Kidney epithelial cell (primary cell): ENCODE measurements at regions not wholly inside any gene's neighbourhood (a gene's known extent, or its start where the extent isn't known, plus 50 kb on each side); places are given as distances from the start of the nearest gene placed in this dataset.

Source experiments
- DNase-seq: peaks from one replicate; pipeline ENCODE4 v3.0.0-alpha.2; 2010; ENCODE audit warnings: low read depth
- H3K27me3 ChIP-seq: 2 replicates; pipeline ENCODE4 v1.6.0; 2011; ENCODE audit warnings: low read length; ENCODE audit not compliant: control insufficient read depth, insufficient read depth
- H3K36me3 ChIP-seq: 2 replicates; pipeline ENCODE4 v1.5.1; 2011; ENCODE audit warnings: low read length; ENCODE audit not compliant: control insufficient read depth, insufficient read depth
- H3K4me3 ChIP-seq: 2 replicates; pipeline ENCODE4 v1.5.1; 2011; ENCODE audit warnings: low read depth, mild to moderate bottlenecking, control low read depth, low read length
- CTCF ChIP-seq: IDR thresholded peaks from 2 replicates; pipeline ENCODE4 v1.5.1; 2011; ENCODE audit warnings: mild to moderate bottlenecking, moderate library complexity, low read length, control low read depth, inconsistent platforms; ENCODE audit not compliant: insufficient read depth, poor library complexity, severe bottlenecking

GRCh38 chr7:45460379-45460778 is 113.8 kb upstream of the ADCY1 start:
- TF ChIP-seq CTCF, result no peak
- Histone ChIP-seq H3K27me3 (no peaks in the 10 kb centered on the region), H3K4me3 (no peak overlapping the region), H3K36me3 (no peaks in the 10 kb centered on the region)
- no peak for DNase-seq

- Histone ChIP-seq H3K4me3 (no peak overlapping the region), H3K36me3 (no peaks in the 10 kb centered on the region), H3K27me3 (no peaks in the 10 kb centered on the region)
- TF ChIP-seq CTCF, result no peak
- DNase-seq, result no peak
These were observed 113.1 kb upstream of the ADCY1 start for GRCh38 chr7:45461026-45461425.

- DNase-seq, result peak; percentile 4
- H3K36me3 ChIP-seq, result no peaks in the 10 kb centered on the region
- TF ChIP-seq CTCF, result no peak
These were observed 105.1 kb upstream of the ADCY1 start for GRCh38 chr7:45469103-45469502.

GRCh38 chr7:45470031-45470430 is 104.1 kb upstream of the ADCY1 start:
- no peak for DNase-seq
- Histone ChIP-seq H3K4me3 (no peak overlapping the region), H3K36me3 (no peaks in the 10 kb centered on the region), H3K27me3 (no peaks in the 10 kb centered on the region)
- no peak for TF ChIP-seq CTCF

More at GRCh38 chr7:45469103-45469502, 105.1 kb upstream of the ADCY1 start:
- no peaks in the 10 kb centered on the region for H3K27me3 ChIP-seq
- H3K4me3 ChIP-seq, result no peak overlapping the region

- H3K27me3 ChIP-seq, result no peaks in the 10 kb centered on the region
- no peak for DNase-seq
- TF ChIP-seq CTCF, result no peak
- H3K4me3 ChIP-seq, result no peak overlapping the region
- no peaks in the 10 kb centered on the region for H3K36me3 ChIP-seq
These were observed 94.4 kb upstream of the ADCY1 start for GRCh38 chr7:45479781-45480180.

GRCh38 chr7:45482451-45482850 is 91.7 kb upstream of the ADCY1 start:
- no peaks in the 10 kb centered on the region for H3K27me3 ChIP-seq
- DNase-seq, result no peak
- TF ChIP-seq CTCF, result no peak
- no peaks in the 10 kb centered on the region for H3K36me3 ChIP-seq
- H3K4me3 ChIP-seq, result no peak overlapping the region
